Mesendoderm (in vitro differentiated cells): ENCODE measurements at regions not wholly inside any gene's neighbourhood (a gene's known extent, or its start where the extent isn't known, plus 50 kb on each side); places are given as distances from the start of the nearest gene placed in this dataset.

ENCODE experiments used
- DNase-seq: peaks from one replicate; pipeline ENCODE4 v3.0.0; 2013
- H2AK5ac ChIP-seq: 2 replicates; pipeline ENCODE4 v1.6.1; 2013; ENCODE audit warnings: low read length, inconsistent platforms
- H2BK120ac ChIP-seq: 2 replicates; pipeline ENCODE4 v1.6.1; 2013; ENCODE audit warnings: low read depth, mild to moderate bottlenecking, low read length, moderate library complexity, mixed read lengths
- H2BK15ac ChIP-seq: replicated peaks from 2 replicates; pipeline ENCODE4 v1.6.1; 2013; ENCODE audit warnings: low read depth, mild to moderate bottlenecking, moderate library complexity
- H2BK5ac ChIP-seq: 2 replicates; pipeline ENCODE4 v1.6.1; 2013; ENCODE audit warnings: low read length, inconsistent platforms
- H3K18ac ChIP-seq: 2 replicates; pipeline ENCODE4 v1.6.1; 2013; ENCODE audit warnings: mild to moderate bottlenecking, low read length, mixed read lengths
- H3K23ac ChIP-seq: one replicate; pipeline ENCODE4 v1.6.1; 2013; ENCODE audit warnings: low read length
- H3K27ac ChIP-seq: 2 replicates; pipeline ENCODE4 v1.5.1; 2013; ENCODE audit warnings: low read depth, mild to moderate bottlenecking, inconsistent platforms, low read length, moderate library complexity
- H3K27me3 ChIP-seq: 2 replicates; pipeline ENCODE4 v1.6.1; 2013; ENCODE audit warnings: low read length, control low read depth, mild to moderate bottlenecking, inconsistent platforms; ENCODE audit not compliant: insufficient read depth, poor library complexity
- H3K36me3 ChIP-seq: 2 replicates; pipeline ENCODE4 v1.6.1; 2013; ENCODE audit warnings: low read length, inconsistent platforms; ENCODE audit not compliant: control insufficient read depth, insufficient read depth
- H3K4ac ChIP-seq: one replicate; pipeline ENCODE4 v1.6.1; 2013; ENCODE audit warnings: low read depth, mild to moderate bottlenecking, low read length, moderate library complexity
- H3K4me1 ChIP-seq: 2 replicates; pipeline ENCODE4 v1.6.1; 2013; ENCODE audit warnings: low read depth, low read length, inconsistent platforms; ENCODE audit not compliant: control insufficient read depth
- H3K4me2 ChIP-seq: 2 replicates; pipeline ENCODE4 v1.6.1; 2013; ENCODE audit warnings: low read length
- H3K4me3 ChIP-seq: 2 replicates; pipeline ENCODE4 v1.5.1; 2013; ENCODE audit warnings: mild to moderate bottlenecking, low read length
- H3K56ac ChIP-seq: one replicate; pipeline ENCODE4 v1.6.1; 2013; ENCODE audit warnings: low read length
- H3K79me1 ChIP-seq: 2 replicates; pipeline ENCODE4 v1.6.1; 2013; ENCODE audit warnings: low read length, inconsistent platforms
- H3K79me2 ChIP-seq: 2 replicates; pipeline ENCODE4 v1.6.1; 2013; ENCODE audit warnings: mild to moderate bottlenecking, low read length; ENCODE audit not compliant: control insufficient read depth, insufficient read depth
- H3K9ac ChIP-seq: 2 replicates; pipeline ENCODE4 v1.6.1; 2013; ENCODE audit warnings: low read length, inconsistent platforms
- H4K5ac ChIP-seq: one replicate; pipeline ENCODE4 v1.6.1; 2013; ENCODE audit warnings: low read length
- H4K8ac ChIP-seq: one replicate; pipeline ENCODE4 v1.6.1; 2013; ENCODE audit warnings: low read depth, mild to moderate bottlenecking, control low read depth, low read length, moderate library complexity
- WGBS: extraction: QIAGEN DNeasy Blood & Tissue Kit; methylation state at CpG from one replicate; pipeline ENCODE4 v1.1.7; 2013; ENCODE audit warnings: low lambda C conversion rate, missing lambda C conversion rate; ENCODE audit not compliant: insufficient coverage; ENCODE audit errors: extremely low coverage; 5-methylcytosine and 5-hydroxymethylcytosine counted together

- Histone ChIP-seq H3K4me1 (peaks cover 14% of the 10 kb centered on the region), H3K27me3 (no peaks in the 10 kb centered on the region), H3K56ac (no peak overlapping the region), H3K79me2 (no peaks in the 10 kb centered on the region), H3K36me3 (no peaks in the 10 kb centered on the region), H3K23ac (no peak overlapping the region), H2BK5ac (no peak overlapping the region), H4K8ac (no peak overlapping the region), H3K18ac (no peak overlapping the region), H2BK120ac (no peak overlapping the region), H3K4me2 (no peak overlapping the region), H3K4me3 (no peak overlapping the region), H3K9ac (no peak overlapping the region), H4K5ac (no peak overlapping the region), H2AK5ac (peak overlapping the region; percentile 10), H3K79me1 (no peaks in the 10 kb centered on the region), H2BK15ac (no peak overlapping the region), H3K4ac (no peak overlapping the region), H3K27ac (no peak overlapping the region)
- DNase-seq = no peak
- no CpG with 5 or more reads among the region's 6 CpGs for whole genome bisulfite sequencing
These were observed 58.7 kb upstream of the RNF24 start for GRCh38 chr20:4073852-4074741.

DNA sequence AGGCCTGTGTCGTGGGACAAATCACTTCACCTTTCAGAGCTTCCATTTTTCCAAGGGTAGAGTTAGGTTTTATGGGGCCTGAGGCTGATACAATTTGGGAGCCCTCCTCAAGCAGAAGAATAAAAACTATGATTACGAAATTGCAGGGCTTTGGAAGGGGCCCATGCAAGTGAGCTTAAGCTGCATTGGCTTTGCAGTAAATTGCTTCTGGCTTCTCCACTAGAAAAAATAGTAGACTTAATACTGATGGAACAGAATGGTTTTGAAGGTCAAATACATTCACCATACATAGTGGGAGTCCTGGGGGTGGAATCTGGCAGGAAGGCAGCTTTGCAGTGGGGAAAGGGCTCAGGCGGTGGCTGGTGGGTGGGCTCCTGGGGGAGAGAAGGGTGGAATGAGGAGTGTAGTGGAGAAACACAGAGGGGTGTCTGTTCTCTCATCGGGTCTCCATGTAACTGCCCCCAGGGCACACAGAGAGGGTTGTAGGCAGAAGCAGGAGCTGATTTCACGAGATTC is 55.9 kb upstream of the RNF24 start:
- H3K4me2 ChIP-seq = no peak overlapping the region
- H2AK5ac ChIP-seq = no peak overlapping the region
- H3K18ac ChIP-seq = no peak overlapping the region
- no peaks in the 10 kb centered on the region for H3K79me1 ChIP-seq
- no peak overlapping the region for H2BK15ac ChIP-seq
- no peak overlapping the region for H3K9ac ChIP-seq
- H3K27ac ChIP-seq = no peak overlapping the region
- H4K5ac ChIP-seq = no peak overlapping the region
- H3K4me3 ChIP-seq = no peak overlapping the region
- no peak overlapping the region for H2BK120ac ChIP-seq
- no CpG with 5 or more reads among the region's 5 CpGs for WGBS
- DNase-seq = no peak
- H3K56ac ChIP-seq = peak overlapping the region; percentile 51
- H3K27me3 ChIP-seq = no peaks in the 10 kb centered on the region
- no peaks in the 10 kb centered on the region for H3K79me2 ChIP-seq
- peak overlapping the region; percentile 8 for H3K4ac ChIP-seq
- peaks cover 14% of the 10 kb centered on the region for H3K4me1 ChIP-seq
- H4K8ac ChIP-seq = no peak overlapping the region
- H3K36me3 ChIP-seq = no peaks in the 10 kb centered on the region
- H3K23ac ChIP-seq = no peak overlapping the region
- H2BK5ac ChIP-seq = no peak overlapping the region

- Histone ChIP-seq H2BK120ac (no peak overlapping the region), H2BK15ac (no peak overlapping the region), H3K9ac (no peak overlapping the region), H3K4me3 (no peak overlapping the region), H4K5ac (no peak overlapping the region), H3K79me2 (no peaks in the 10 kb centered on the region), H2AK5ac (peak overlapping the region; percentile 16), H3K18ac (no peak overlapping the region), H3K56ac (no peak overlapping the region), H3K4me1 (peaks cover 14% of the 10 kb centered on the region), H3K23ac (no peak overlapping the region), H2BK5ac (no peak overlapping the region), H3K27ac (no peak overlapping the region), H3K27me3 (no peaks in the 10 kb centered on the region), H3K4me2 (no peak overlapping the region), H3K79me1 (no peaks in the 10 kb centered on the region), H4K8ac (no peak overlapping the region), H3K4ac (no peak overlapping the region), H3K36me3 (no peaks in the 10 kb centered on the region)
- no peak for DNase-seq
- WGBS = no CpG with 5 or more reads among the region's 3 CpGs
These were observed 55.2 kb upstream of the RNF24 start for GRCh38 chr20:4070323-4071177.

DNA sequence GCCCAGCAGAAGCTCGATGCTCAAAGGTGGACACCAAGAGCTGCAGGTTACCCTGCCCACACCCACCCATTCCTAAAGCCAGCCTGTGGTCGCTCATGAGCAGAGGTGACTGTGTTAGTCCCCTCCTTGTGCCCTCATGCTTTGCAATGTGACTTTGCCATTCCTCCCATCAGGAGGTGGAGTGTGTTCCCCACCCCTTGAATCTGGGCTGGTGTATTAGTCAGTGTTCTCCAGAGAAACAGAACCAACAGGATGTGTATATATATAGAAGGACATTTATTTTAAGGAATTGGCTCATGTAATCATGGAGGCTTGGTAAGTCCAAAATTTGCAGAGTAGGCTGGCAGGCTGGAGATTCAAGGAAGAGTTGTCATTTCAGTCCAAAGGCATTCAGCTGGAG is 54.4 kb upstream of the RNF24 start:
- Histone ChIP-seq H3K18ac (no peak overlapping the region), H3K79me2 (no peaks in the 10 kb centered on the region), H3K79me1 (no peaks in the 10 kb centered on the region), H3K27ac (no peak overlapping the region), H2AK5ac (no peak overlapping the region), H3K56ac (no peak overlapping the region), H2BK120ac (no peak overlapping the region), H3K9ac (no peak overlapping the region), H3K4me2 (no peak overlapping the region), H3K4me3 (no peak overlapping the region), H3K23ac (no peak overlapping the region), H2BK5ac (no peak overlapping the region), H2BK15ac (no peak overlapping the region), H3K36me3 (no peaks in the 10 kb centered on the region), H4K8ac (no peak overlapping the region), H4K5ac (no peak overlapping the region), H3K4me1 (peaks cover 10% of the 10 kb centered on the region), H3K4ac (no peak overlapping the region), H3K27me3 (no peaks in the 10 kb centered on the region)
- no peak for DNase-seq
- WGBS = no CpG with 5 or more reads among the region's 2 CpGs

- Histone ChIP-seq H2BK120ac (no peak overlapping the region), H3K56ac (no peak overlapping the region), H3K18ac (no peak overlapping the region), H2AK5ac (no peak overlapping the region), H3K27me3 (no peaks in the 10 kb centered on the region), H3K23ac (no peak overlapping the region), H4K5ac (no peak overlapping the region), H2BK15ac (no peak overlapping the region), H3K4ac (no peak overlapping the region), H3K4me2 (no peak overlapping the region), H2BK5ac (no peak overlapping the region), H3K79me2 (no peaks in the 10 kb centered on the region), H3K27ac (no peak overlapping the region), H3K9ac (no peak overlapping the region), H3K4me1 (peaks cover 7% of the 10 kb centered on the region), H3K4me3 (no peak overlapping the region), H3K36me3 (no peaks in the 10 kb centered on the region), H3K79me1 (no peaks in the 10 kb centered on the region), H4K8ac (no peak overlapping the region)
- DNase-seq = no peak
- WGBS = no CpG with 5 or more reads among the region's 4 CpGs
These were observed 53.4 kb upstream of the RNF24 start for GRCh38 chr20:4068708-4069107.
